GM19328 (cell line): ENCODE measurements at regions not wholly inside any gene's neighbourhood (a gene's known extent, or its start where the extent isn't known, plus 50 kb on each side); places are given as distances from the start of the nearest gene placed in this dataset.
"Not testable (repeated sequence)": the region's sequence is repeated elsewhere in the genome, so short reads cannot be mapped to it uniquely, and the experiment has no call there.

Source experiments
- ATAC-seq: cut with Tn5 transposase; IDR thresholded peaks from one replicate; pipeline ENCODE4 v1.9.1; 2021; ENCODE audit warnings: mild to moderate bottlenecking, moderate library complexity; ENCODE audit not compliant: unreplicated experiment

GRCh38 chr6:4359108-4359730 lies 223.8 kb upstream of the ECI2 start:
- ATAC-seq, result no peak

GRCh38 chr6:4358414-4359107 lies 223.2 kb upstream of the ECI2 start:
- ATAC-seq, result no peak

GRCh38 chr6:4357660-4358152 lies 222.3 kb upstream of the ECI2 start:
- ATAC-seq, result not testable (repeated sequence)

- no peak for ATAC-seq
Observed at GRCh38 chr6:4356899-4357659, 221.7 kb upstream of the ECI2 start.

GRCh38 chr6:4355241-4355640 lies 219.9 kb upstream of the ECI2 start:
- no peak for ATAC-seq

- no peak for ATAC-seq
Observed at GRCh38 chr6:4354181-4354580, 218.8 kb upstream of the ECI2 start.

GRCh38 chr6:4352731-4353130 lies 217.4 kb upstream of the ECI2 start:
- ATAC-seq, result no peak

GRCh38 chr6:4352322-4352669 lies 216.9 kb upstream of the ECI2 start:
- ATAC-seq, result no peak

GRCh38 chr6:4351520-4352321 lies 216.3 kb upstream of the ECI2 start:
- no peak for ATAC-seq

GRCh38 chr6:4350567-4351519 lies 215.5 kb upstream of the ECI2 start:
- ATAC-seq, result no peak

GRCh38 chr6:4349931-4350330 lies 214.6 kb upstream of the ECI2 start:
- no peak for ATAC-seq

- ATAC-seq, result no peak
Observed at GRCh38 chr6:4349323-4349722, 213.9 kb upstream of the ECI2 start.

GRCh38 chr6:4348462-4349112 lies 213.2 kb upstream of the ECI2 start:
- no peak for ATAC-seq

- ATAC-seq, result no peak
Observed at GRCh38 chr6:4347877-4348276, 212.5 kb upstream of the ECI2 start.

GRCh38 chr6:4346659-4347333 lies 211.4 kb upstream of the ECI2 start:
- ATAC-seq, result no peak

- ATAC-seq, result no peak
Observed at GRCh38 chr6:4345543-4345942, 210.2 kb upstream of the ECI2 start.

- ATAC-seq, result no peak
Observed at GRCh38 chr6:4344317-4344899, 209.0 kb upstream of the ECI2 start.

GRCh38 chr6:4342407-4343137 lies 207.2 kb upstream of the ECI2 start:
- no peak for ATAC-seq
